ENCODE measurements at regions not wholly inside any gene's neighbourhood (a gene's known extent, or its start where the extent isn't known, plus 50 kb on each side); places are given as distances from the start of the nearest gene placed in this dataset.
"Not testable (repeated sequence)": the region's sequence is repeated elsewhere in the genome, so short reads cannot be mapped to it uniquely, and the experiment has no call there.

GRCh38 chr3:95172164-95172943 lies 1109.5 kb downstream of the NSUN3 start:
- DNase-seq = no peak

GRCh38 chr3:95177096-95177495 lies 1114.2 kb downstream of the NSUN3 start:
- DNase-seq = no peak

GRCh38 chr3:95184038-95184437 lies 1121.2 kb downstream of the NSUN3 start:
- no peak for DNase-seq

GRCh38 chr3:95189348-95189747 lies 1126.5 kb downstream of the NSUN3 start:
- DNase-seq = no peak

GRCh38 chr3:95197661-95198060 lies 1134.8 kb downstream of the NSUN3 start:
- DNase-seq = no peak

- no peak for DNase-seq
These were observed 1137.5 kb downstream of the NSUN3 start for GRCh38 chr3:95200384-95200783.

GRCh38 chr3:95210878-95211277 lies 1148.0 kb downstream of the NSUN3 start:
- DNase-seq = no peak

- DNase-seq = no peak
These were observed 1149.3 kb downstream of the NSUN3 start for GRCh38 chr3:95212117-95212516.

GRCh38 chr3:95215437-95215957 lies 1152.6 kb downstream of the NSUN3 start:
- DNase-seq = no peak

- DNase-seq = no peak
These were observed 1154.8 kb downstream of the NSUN3 start for GRCh38 chr3:95217661-95218060.

- DNase-seq = no peak
These were observed 1155.6 kb downstream of the NSUN3 start for GRCh38 chr3:95218484-95218883.

GRCh38 chr3:95226437-95226836 lies 1163.6 kb downstream of the NSUN3 start:
- no peak for DNase-seq

GRCh38 chr3:95227092-95227491 lies 1164.2 kb downstream of the NSUN3 start:
- DNase-seq = no peak

- no peak for DNase-seq
These were observed 1165.6 kb downstream of the NSUN3 start for GRCh38 chr3:95228416-95228815.

- no peak for DNase-seq
These were observed 1173.1 kb downstream of the NSUN3 start for GRCh38 chr3:95235916-95236315.

GRCh38 chr3:95237783-95238182 lies 1174.9 kb downstream of the NSUN3 start:
- DNase-seq = no peak

GRCh38 chr3:95240395-95240794 lies 1177.5 kb downstream of the NSUN3 start:
- no peak for DNase-seq

GRCh38 chr3:95241256-95241655 lies 1178.4 kb downstream of the NSUN3 start:
- not testable (repeated sequence) for DNase-seq

- DNase-seq = no peak
These were observed 1183.6 kb downstream of the NSUN3 start for GRCh38 chr3:95246413-95246812.

- no peak for DNase-seq
These were observed 1191.2 kb downstream of the NSUN3 start for GRCh38 chr3:95254061-95254460.

- DNase-seq = no peak
These were observed 1191.9 kb downstream of the NSUN3 start for GRCh38 chr3:95254758-95255157.

GRCh38 chr3:95265129-95265528 lies 1202.3 kb downstream of the NSUN3 start:
- DNase-seq = no peak

- DNase-seq = no peak
These were observed 1208.5 kb downstream of the NSUN3 start for GRCh38 chr3:95271395-95271794.

- DNase-seq = no peak
These were observed 1209.3 kb downstream of the NSUN3 start for GRCh38 chr3:95272166-95272565.
